Osteoblast (primary cell): ENCODE measurements at regions not wholly inside any gene's neighbourhood (a gene's known extent, or its start where the extent isn't known, plus 50 kb on each side); places are given as distances from the start of the nearest gene placed in this dataset.
"Not testable (repeated sequence)": the region's sequence is repeated elsewhere in the genome, so short reads cannot be mapped to it uniquely, and the experiment has no call there.

Experiments
- DNase-seq: peaks from one replicate; pipeline ENCODE4 v3.0.0; 2011; ENCODE audit warnings: low spot score, mixed read lengths; ENCODE audit not compliant: insufficient read length; ENCODE audit errors: missing footprints
- H2AFZ ChIP-seq: 2 replicates; pipeline ENCODE4 v1.6.0; 2011; ENCODE audit warnings: mild to moderate bottlenecking, low read length
- H3K27ac ChIP-seq: 2 replicates; pipeline ENCODE4 v1.5.1; 2011; ENCODE audit warnings: mild to moderate bottlenecking, low read depth, low read length, moderate library complexity
- H3K27me3 ChIP-seq: 2 replicates; pipeline ENCODE4 v1.6.0; 2012; ENCODE audit warnings: mild to moderate bottlenecking, control low read depth, inconsistent platforms, low read length, moderate library complexity; ENCODE audit not compliant: insufficient read depth
- H3K36me3 ChIP-seq: 2 replicates; pipeline ENCODE4 v1.5.1; 2011; ENCODE audit warnings: mild to moderate bottlenecking, low read length, control low read depth, moderate library complexity; ENCODE audit not compliant: insufficient read depth
- H3K4me1 ChIP-seq: 2 replicates; pipeline ENCODE4 v1.5.1; 2011; ENCODE audit warnings: mild to moderate bottlenecking, low read length, control low read depth, moderate library complexity; ENCODE audit not compliant: insufficient read depth
- H3K4me2 ChIP-seq: 2 replicates; pipeline ENCODE4 v1.6.0; 2011; ENCODE audit warnings: mild to moderate bottlenecking, low read length; ENCODE audit not compliant: insufficient read depth
- H3K4me3 ChIP-seq: fragments of 200-600 bp; sonication (generic); 3 replicates; pipeline ENCODE4 v1.5.1; 2012; ENCODE audit warnings: mild to moderate bottlenecking, low read length, inconsistent platforms; ENCODE audit not compliant: insufficient read depth
- H3K79me2 ChIP-seq: 2 replicates; pipeline ENCODE4 v1.6.0; 2012; ENCODE audit warnings: mild to moderate bottlenecking, low read length, control low read depth, inconsistent platforms; ENCODE audit not compliant: insufficient read depth
- H3K9me3 ChIP-seq: 2 replicates; pipeline ENCODE4 v1.5.1; 2011; ENCODE audit warnings: low read depth, low read length, control low read depth
- H4K20me1 ChIP-seq: 2 replicates; pipeline ENCODE4 v1.6.0; 2012; ENCODE audit warnings: mild to moderate bottlenecking, low read length, control low read depth; ENCODE audit not compliant: insufficient read depth
- TF ChIP-seq, protein P1 (sequence below): IDR thresholded peaks from 2 replicates; pipeline ENCODE4 v1.5.1; 2011; ENCODE audit warnings: mild to moderate bottlenecking, low read depth, low read length, moderate library complexity; ENCODE audit errors: extremely low read depth

DNA sequence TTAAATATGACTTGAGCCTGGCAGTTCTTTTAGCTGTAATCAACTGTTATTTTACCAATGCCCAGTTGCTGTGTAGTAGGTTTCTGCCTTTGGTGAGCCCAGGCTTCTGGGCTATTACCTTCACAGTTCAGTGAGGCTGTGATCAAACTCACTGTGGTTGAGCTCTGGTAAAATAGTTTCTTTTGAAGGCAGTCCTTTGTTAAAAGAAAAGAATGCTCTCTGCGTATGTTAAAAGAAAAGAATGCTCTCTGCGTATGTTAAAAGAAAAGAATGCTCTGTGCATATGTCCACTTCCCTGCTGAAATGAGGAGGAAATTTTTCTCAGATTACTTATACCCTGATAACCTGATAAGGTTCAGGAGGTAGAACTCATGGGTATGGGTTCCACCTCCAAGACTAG is 244.3 kb downstream of the RNF144A start:
- TF ChIP-seq, protein P1, sequence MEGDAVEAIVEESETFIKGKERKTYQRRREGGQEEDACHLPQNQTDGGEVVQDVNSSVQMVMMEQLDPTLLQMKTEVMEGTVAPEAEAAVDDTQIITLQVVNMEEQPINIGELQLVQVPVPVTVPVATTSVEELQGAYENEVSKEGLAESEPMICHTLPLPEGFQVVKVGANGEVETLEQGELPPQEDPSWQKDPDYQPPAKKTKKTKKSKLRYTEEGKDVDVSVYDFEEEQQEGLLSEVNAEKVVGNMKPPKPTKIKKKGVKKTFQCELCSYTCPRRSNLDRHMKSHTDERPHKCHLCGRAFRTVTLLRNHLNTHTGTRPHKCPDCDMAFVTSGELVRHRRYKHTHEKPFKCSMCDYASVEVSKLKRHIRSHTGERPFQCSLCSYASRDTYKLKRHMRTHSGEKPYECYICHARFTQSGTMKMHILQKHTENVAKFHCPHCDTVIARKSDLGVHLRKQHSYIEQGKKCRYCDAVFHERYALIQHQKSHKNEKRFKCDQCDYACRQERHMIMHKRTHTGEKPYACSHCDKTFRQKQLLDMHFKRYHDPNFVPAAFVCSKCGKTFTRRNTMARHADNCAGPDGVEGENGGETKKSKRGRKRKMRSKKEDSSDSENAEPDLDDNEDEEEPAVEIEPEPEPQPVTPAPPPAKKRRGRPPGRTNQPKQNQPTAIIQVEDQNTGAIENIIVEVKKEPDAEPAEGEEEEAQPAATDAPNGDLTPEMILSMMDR, result no peak
- no peaks in the 10 kb centered on the region for H3K4me1 ChIP-seq
- no peak overlapping the region for H3K27ac ChIP-seq
- H3K4me3 ChIP-seq, result no peak overlapping the region
- DNase-seq, result no peak
- H2AFZ ChIP-seq, result no peak overlapping the region
- H3K36me3 ChIP-seq, result no peaks in the 10 kb centered on the region
- H3K9me3 ChIP-seq, result no peaks in the 10 kb centered on the region
- H3K4me2 ChIP-seq, result no peak overlapping the region
- no peaks in the 10 kb centered on the region for H3K79me2 ChIP-seq
- no peaks in the 10 kb centered on the region for H3K27me3 ChIP-seq
- no peaks in the 10 kb centered on the region for H4K20me1 ChIP-seq

DNA sequence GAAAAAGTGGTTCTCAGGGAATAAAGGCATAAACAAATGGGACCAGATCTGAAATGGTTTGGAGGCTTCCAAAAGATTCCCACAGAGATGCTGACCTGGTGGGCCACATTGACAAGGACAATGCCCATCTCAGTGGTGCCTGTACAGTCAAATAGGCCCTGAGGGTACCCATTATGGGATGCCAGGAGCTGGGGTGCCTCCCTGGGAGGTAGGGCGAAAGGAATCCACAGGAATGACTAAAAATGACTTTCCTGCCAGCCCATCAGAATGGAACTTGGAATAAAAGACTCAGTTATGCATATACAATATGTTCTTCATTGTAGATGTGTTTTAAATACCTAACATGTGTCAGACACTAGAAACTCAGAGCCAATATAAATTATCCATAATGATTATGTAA is 248.5 kb downstream of the RNF144A start:
- H3K27ac ChIP-seq, result no peak overlapping the region
- no peaks in the 10 kb centered on the region for H3K9me3 ChIP-seq
- H3K27me3 ChIP-seq, result no peaks in the 10 kb centered on the region
- no peak for DNase-seq
- TF ChIP-seq, protein P1, result no peak
- no peak overlapping the region for H2AFZ ChIP-seq
- no peak overlapping the region for H3K4me2 ChIP-seq
- no peaks in the 10 kb centered on the region for H4K20me1 ChIP-seq
- no peaks in the 10 kb centered on the region for H3K36me3 ChIP-seq
- no peak overlapping the region for H3K4me3 ChIP-seq
- H3K79me2 ChIP-seq, result no peaks in the 10 kb centered on the region
- H3K4me1 ChIP-seq, result no peaks in the 10 kb centered on the region

DNA sequence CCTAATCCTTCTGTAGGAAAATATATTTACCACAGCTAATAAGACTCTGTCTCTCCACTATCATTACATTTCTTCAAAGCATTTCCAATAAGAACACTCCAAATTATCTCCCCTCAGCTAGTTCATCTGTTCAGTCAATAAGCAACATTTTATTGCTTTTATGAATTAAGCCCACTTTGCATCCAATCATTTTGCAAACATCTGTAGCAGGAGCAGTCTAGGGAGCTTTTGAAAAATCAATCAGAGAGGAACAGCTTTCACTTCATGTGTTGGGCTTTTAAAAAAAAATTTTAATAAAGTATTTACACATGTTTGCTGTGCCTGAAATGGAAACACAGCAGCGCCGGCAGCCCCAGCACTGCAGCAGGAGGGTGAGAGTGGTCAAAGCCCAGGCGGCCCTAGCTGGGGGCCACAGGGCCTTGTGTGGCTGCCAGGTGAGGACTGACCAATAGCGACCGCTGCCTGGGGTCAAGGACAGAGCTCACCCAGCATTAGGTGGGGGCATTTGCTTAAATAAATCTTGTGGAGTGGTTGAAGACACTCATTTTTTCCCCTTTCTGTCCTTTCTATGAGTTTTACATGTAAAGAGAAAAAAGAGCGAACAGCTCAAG is 250.7 kb downstream of the RNF144A start:
- Histone ChIP-seq H3K36me3 (no peaks in the 10 kb centered on the region), H4K20me1 (no peaks in the 10 kb centered on the region), H3K4me3 (no peak overlapping the region), H3K9me3 (no peaks in the 10 kb centered on the region), H3K27ac (no peak overlapping the region), H3K79me2 (no peaks in the 10 kb centered on the region), H3K4me1 (no peaks in the 10 kb centered on the region), H2AFZ (no peak overlapping the region), H3K4me2 (no peak overlapping the region), H3K27me3 (no peaks in the 10 kb centered on the region)
- no peak for DNase-seq
- TF ChIP-seq, protein P1, result no peak

DNA sequence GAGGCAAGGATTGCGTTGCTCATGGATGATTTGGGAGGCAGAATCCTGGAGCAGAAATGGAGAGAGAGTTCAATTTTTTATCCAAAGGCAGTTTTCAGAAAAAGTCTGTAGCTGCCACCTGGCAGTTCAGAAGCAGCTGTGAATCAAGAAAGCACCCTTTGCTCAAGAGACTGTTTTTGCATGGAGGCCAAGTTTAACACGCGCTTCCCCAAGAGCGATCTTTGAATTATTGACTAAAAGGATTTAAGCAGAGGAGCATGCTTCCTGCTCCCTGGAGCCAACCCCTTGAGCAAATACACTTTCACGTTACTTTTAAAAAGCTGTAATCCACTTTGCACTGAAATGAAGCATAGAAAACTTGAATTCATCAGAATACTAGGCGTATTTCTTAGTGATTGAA is 252.4 kb downstream of the RNF144A start:
- no peak overlapping the region for H2AFZ ChIP-seq
- no peak overlapping the region for H3K4me3 ChIP-seq
- H3K79me2 ChIP-seq, result no peaks in the 10 kb centered on the region
- H3K27ac ChIP-seq, result no peak overlapping the region
- TF ChIP-seq, protein P1, result no peak
- H3K9me3 ChIP-seq, result no peaks in the 10 kb centered on the region
- H3K4me1 ChIP-seq, result no peaks in the 10 kb centered on the region
- H3K36me3 ChIP-seq, result no peaks in the 10 kb centered on the region
- no peaks in the 10 kb centered on the region for H3K27me3 ChIP-seq
- H4K20me1 ChIP-seq, result no peaks in the 10 kb centered on the region
- no peak for DNase-seq
- no peak overlapping the region for H3K4me2 ChIP-seq

DNA sequence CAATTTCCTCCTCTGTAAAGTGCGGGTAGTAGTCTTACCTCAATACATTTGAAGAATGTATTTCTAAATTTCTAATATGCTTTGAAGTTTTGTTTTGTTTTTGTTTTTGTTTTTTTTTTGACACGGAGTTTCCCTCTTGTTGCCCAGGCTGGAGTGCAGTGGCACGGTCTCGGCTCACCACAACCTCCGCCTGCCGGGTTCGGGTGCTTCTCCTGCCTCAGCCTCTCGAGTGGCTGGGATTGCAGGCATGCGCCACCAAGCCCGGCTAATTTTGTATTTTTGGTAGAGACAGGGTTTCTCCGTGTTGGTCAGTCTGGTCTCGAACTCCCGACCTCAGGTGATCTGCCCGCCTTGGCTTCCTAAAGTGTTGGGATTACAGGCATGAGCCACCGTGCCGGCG is 261.8 kb downstream of the RNF144A start:
- not testable (repeated sequence) for H3K27ac ChIP-seq

More for the DNA sequence above, 261.8 kb downstream of the RNF144A start:
- not testable (repeated sequence) for H3K4me1 ChIP-seq, DNase-seq, H3K27me3 ChIP-seq, H3K79me2 ChIP-seq, H3K36me3 ChIP-seq, H2AFZ ChIP-seq, H4K20me1 ChIP-seq, H3K4me3 ChIP-seq, H3K4me2 ChIP-seq, H3K9me3 ChIP-seq
